ENCODE measurements at regions not wholly inside any gene's neighbourhood (a gene's known extent, or its start where the extent isn't known, plus 50 kb on each side); places are given as distances from the start of the nearest gene placed in this dataset.

DNA sequence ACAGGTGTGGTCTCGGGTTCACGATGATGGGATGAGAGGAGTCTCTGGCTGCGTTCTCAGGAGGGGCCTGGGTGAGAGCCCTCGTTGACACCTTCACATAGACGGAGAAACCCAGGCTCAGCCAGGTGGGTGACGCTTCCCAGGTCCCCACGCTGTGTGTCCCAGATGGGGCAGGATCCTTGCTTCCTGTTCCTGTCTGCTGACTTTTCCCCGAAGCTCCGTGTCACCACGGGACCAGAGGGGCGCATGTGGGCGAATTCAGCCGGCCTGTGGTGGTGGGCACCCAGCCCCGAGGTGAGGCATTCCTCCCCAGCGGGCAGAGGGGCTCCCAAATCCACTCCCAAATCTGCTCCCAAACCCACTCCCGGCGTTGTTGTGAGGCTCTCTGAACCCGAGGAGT, 732.8 kb downstream of the BRD1 start:
- DNase-seq, result no peak

DNA sequence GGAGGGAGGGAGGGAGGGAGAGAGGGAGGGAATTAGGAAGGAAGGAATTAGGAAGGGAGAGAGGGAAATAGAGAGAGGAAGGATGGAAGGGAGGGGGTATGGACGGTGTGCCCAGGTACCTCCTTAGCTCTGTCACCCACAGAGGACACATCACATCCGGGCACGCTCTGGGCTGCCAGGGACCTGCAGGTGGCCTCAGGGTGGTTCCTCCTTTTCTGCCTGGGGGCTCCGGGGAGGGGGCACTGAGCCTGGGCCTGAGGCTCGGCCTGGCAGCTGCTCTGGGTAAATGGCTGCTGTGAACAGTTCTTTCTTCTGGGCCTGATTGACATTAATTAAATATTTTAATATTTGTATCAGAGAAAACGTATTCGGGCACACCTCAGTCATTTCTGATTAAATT, 733.5 kb downstream of the BRD1 start:
- no peak for DNase-seq

DNA sequence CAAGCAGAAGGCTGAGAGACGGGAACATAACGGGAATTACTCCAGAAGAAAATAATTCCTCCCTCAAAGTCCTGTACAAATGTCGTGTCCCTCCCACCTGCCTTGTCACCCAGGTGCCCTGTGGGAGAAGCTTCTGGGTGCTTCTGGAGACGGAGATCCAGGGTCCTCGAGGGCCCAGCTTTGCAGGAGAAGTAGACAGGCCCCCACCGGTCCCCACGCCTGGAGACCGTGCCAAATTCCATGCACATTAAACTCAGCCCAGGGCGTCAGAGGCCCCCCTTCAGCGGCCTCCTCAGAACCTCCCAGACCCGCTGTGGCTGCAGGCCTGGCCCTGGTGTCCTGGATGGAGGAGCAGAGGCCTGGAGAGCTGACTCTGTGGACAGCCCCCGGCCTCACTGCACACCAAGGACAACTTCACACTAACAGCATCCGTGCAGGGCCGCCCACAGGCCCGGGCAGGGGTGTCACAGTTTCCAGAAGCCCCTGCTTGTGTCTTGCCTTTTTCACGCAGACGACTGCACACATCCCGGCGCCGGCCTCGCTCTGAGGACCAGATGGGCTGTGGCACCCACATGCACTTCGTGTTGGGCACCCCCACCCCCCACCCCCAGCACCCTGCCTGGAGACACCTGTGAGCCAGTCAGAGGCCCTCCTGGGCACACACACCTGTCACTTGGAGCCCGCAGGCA, 734.3 kb downstream of the BRD1 start:
- no peak for DNase-seq

DNA sequence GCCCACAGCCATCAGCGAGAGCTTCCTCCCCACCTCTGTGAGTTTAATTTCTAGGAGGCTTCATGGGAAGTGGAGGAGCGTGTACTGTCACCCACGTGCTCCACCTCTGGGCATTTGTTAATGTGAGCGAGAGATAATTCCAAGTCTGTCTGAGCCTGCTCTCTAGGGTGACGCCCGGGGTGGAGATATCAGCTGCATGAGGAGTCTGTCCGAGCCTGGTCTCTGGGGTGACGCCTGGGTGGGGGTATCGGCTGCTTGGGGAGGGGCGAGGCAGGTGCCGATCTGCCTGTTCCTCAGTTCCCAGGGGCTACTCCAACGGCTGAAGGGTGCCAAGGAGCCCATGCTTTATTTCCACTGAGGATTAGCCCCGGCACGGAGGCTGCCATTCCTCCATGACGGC, 735.0 kb downstream of the BRD1 start:
- DNase-seq, result no peak

DNA sequence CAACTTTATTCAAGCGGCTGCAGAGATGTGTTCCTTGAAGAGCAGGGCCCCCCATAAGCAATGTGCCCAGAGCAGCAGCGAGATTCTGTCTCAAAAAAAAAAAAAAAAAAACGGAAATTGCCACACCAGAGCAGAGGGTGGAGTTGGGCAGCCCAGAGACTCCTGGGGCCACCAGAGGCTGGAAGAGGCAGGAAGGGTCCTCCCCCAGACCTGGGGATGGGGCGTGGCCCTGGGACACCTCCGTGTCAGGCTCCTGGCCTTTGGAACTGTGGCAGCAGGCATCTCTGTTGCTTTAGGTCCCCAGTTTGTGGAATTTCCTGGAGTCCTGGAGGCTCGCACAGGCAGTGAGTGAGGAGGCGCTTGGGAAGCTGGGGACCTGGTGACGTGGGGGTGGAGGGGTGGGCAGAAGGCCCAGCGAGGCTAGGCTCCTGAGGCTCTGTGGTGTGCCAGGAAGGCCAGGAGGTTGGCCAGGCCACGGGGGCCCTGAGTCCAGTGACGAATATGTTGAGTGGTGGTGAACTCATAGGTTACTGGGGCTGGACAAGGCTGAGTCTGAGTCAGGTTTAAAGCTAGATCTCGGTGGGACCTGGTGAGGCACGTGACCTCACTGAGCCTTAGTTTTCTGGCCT, 735.6 kb downstream of the BRD1 start:
- no peak for DNase-seq

DNA sequence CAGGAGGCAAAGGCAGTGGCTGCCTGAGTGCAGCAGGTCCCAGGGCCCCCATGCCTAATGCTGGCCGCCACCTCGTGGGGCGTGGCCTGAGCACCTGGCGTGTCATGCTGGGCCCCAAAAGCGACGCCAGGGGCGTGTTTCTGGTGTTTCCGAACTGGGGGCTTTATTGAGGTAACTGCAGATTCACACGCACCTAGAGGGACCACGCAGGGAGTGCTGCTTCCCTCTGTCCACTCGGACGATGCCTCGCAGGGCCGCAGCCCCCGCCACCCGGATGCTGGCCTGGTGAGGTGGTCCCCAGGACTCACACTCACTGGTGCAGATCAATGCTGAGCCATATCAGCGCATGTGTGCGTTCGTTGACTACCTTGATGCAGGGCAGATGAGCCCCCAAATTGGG, 736.2 kb downstream of the BRD1 start:
- DNase-seq, result no peak

DNA sequence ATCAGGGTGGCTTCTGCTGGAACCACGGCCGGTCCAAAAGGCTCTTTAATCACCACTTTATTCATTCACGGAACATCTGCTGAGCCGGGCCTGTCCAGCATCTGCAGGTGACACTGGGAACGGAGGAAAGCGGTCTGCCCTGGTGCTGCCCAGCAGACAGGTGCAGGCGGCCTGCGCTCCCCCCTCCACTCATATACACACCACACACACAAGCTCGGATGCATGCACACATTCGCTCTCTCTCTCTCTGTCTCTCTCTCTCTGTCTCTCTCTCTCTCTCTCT, 736.9 kb downstream of the BRD1 start:
- no peak for DNase-seq

DNA sequence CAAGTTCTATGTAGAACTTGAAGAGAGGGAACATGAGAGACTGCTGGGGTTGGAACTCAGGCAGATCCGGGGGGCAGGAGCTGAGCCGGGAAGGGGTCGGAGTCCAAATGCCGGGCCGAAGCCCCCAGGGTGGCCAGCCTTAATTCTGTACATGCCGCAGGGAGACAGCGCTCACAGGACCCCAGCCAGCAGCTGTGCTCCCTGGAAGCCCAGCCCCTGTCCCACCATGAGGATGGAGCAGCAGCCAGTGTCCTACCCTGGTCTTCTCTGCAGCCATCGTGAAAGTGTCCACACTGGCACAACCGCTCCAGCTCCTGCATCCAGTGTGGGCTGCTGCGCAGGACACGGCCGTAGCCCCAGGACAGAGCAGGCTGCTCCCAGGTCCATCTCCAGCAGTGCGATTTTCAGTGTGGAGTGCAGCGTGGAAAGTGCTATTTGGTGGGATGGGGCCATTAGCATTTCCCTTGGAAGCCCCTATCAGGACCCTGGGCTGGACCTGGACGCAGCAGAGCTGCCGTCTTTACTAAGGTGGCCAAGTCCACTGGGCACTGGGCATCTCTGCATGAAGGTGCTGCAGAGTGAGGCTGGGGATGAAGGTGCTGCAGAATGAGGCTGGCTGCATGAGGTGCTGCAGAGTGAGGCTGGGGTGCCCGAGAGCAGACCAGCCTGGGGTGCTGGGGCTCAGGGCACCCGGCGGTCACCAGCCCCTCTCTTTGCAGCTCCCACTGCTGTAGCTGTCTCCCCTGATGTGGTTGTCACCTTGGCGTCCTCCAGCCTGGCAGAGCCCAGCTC, 737.4 kb downstream of the BRD1 start:
- no peak for DNase-seq

DNA sequence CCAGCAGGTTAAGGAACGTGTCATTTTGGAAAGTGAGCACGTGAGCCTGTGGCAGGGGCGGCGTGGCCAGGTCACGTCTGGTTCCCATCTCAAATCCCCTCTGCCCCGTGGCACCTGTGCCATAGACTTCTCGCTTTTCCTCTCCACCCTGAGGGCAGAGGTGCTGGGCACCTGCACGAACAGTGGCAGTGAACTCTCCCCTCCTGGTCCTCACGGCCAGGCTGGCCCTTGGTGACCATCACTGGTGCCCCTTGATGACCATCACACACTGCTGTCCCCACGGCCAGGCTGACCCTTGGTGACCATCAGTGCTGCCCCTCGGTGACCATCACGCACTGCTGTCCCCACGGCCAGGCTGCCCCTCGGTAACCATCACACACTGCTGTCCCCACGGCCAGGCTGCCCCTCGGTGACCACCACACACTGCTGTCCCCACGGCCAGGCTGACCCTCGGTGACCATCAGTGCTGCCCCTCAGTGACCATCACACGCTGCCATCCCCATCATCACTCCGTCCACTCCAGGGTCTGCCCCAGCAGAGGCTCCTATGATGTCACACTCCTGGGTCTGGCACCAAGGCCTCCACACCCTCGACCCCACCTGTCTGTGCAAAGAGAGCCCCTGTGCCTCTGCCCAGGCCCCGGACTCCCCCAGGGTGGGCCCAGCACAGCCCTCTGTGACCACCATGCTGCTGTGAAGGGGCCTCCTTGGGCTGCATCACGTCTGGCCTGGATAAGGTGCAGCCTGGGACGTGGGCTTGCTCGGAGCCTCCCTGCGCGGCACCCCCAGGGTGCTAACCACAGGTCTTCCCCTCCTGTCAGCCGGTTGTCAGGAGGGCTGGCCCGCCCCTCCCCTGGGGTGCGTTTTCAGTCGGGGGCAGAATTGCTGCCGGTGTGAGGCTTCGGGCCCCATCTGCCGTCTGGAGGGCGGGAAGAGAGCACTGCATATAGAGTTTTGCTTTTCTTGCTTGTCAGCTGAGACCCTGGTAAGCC, 738.6 kb downstream of the BRD1 start:
- no peak for DNase-seq

DNA sequence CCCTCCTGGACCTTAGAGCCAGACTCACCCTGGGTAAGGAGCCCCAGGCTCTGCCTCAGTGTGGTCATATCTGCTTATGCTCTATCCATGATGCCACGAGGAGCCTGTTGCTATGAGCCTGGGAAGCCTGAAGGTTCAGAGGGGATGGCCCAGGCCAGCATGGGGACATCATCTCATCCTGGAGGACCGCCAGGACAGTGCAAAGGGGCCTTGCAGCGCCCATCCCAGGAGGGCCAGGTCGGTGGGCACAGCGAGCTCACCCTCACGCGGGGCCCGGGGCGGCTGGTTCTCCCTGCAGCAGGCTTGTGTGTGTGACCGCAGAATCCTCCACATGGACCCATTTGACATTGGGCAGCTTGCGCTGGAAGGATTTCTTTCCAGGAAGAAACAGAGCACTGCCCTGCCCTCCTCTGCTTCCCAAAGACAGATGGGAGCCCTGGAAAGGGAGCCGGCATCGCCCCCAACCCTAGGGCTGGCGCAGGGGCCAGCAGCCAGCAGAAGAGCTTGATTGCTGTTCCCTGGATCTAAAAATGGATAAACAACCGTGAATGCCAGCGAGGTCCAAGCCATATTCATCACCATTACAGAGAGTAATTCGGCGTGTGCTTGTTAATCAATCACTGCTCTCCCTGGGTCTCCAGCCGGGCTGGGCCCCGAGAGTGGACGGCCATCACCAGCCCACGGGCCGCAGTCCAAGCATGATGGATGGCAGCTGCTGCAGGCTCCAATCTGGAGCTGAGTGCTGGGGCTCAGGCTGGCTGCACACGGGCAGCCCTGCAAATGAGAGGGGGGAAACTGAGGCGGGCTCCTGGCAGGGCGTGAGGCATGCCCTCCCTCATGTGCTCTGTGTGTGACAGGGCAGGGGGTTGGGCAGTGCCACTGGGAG, 739.7 kb downstream of the BRD1 start:
- no peak for DNase-seq

DNA sequence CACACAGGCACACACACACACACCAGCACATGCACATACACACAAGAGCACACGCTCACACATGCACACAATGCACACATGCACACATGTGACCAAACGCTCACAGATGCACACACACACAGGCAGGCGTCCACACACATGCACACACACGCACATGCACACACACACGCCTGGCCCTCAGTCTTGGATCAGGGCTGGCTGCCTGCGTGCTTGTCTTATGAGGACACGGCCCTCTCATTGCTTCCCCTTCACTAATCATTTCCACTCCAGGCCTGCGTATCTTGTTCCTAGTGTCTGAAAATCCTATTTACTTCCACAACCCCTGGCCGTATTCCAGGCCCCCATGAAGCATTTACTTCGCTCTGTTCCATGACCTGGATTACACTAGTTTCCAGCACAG, 740.5 kb downstream of the BRD1 start:
- no peak for DNase-seq

DNA sequence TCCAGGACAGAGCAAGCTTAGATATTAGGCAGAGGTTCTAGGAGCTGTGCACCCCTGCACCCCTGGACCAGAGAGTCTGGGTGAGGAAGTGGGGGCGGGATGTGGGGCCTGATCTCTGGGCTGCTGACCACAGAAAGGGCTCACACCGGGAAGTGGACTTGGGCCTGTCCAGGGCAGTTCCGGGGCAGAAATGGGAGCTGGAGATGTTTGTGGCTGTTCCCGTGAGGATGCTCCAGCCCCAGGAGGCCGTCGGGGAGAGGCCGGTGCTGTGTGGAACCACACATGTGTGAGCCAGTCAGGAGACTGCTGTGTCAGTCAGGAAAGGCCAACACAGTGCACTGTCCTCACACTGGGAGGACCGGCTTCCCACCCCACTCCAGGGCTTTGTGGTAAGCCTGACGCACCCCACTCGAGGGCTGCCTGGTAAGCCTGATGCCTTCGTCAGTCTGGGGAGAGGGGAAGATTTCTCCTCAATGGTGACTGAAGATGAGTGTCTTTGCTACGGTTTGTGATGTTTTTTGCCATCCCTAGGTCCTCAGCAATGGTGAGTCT, 741.0 kb downstream of the BRD1 start:
- no peak for DNase-seq

DNA sequence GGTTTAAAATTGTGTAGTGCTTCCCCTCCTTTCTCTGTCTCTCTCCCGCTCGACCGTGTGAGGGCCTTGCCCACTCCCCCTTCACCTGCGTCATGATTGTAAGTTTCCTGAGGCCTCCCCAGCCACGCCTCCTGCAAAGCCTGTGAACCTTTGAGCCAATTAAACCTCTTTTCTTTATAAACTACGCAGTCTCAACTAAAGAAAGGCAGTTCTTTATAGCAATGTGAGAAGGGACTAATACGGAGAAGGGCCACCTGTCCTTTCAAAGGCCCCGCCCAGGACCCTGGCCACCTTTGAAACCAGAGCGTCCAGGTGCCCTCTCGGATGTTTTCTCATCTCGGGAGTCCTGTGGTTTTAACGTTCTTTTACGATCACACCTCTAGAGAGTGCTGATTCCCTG, 741.5 kb downstream of the BRD1 start:
- DNase-seq, result no peak

DNA sequence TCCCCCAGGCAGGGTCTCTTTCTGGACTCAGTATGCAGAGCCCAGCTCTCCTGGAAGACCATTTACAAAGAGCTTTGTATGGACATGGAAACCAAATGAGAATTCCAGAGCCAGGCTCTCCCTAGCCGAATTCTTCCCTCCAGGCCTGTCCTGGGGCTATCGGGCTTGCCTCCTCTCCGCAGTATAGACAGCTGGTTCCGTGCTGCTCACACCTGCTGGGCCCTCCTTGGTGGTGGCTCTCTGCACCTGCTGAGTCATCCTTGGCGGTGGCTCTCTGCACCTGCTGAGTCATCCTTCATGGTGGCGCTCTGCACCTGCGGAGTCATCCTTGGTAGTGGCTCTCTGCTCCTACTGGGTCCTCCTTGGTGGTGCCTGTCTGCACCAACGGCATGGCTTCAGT, 743.5 kb downstream of the BRD1 start:
- no peak for DNase-seq

DNA sequence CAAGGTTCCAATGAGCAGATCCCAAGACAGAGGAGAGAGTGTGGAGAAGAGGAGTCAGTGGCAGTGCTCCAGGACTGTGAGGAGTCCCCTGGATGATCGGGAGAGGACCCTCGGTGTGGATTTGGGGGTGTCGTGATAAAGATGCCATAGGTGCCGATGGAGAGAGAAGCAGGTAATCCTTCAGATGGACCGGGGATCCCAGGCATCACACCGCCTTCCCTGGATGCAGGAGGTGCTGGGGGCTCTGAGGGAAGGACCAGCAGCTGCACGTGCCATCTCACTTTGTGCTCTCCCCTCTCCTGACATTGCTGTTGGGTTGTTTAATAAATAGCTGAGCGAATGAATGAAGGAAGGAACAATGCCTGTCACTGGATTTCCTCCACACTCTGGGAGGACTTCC, 744.1 kb downstream of the BRD1 start:
- no peak for DNase-seq

DNA sequence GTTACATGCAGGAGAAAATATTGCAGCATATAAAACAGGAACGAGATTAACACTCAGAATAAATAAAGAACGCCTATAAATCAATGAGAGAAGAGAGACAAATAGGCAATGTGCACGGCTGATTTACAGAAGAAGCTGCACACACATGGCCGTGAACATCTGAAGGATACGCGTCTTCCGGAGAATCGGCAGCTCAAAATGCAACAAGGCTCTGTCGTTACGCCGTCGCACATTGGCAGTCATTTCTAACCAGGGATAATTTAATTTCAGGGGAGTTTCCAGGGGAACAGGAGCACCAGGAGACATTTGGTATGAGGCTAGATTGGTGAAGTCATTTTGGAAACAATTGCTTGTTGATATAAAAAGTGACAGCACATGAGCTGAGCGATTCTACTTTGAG, 745.2 kb downstream of the BRD1 start:
- DNase-seq, result no peak

DNA sequence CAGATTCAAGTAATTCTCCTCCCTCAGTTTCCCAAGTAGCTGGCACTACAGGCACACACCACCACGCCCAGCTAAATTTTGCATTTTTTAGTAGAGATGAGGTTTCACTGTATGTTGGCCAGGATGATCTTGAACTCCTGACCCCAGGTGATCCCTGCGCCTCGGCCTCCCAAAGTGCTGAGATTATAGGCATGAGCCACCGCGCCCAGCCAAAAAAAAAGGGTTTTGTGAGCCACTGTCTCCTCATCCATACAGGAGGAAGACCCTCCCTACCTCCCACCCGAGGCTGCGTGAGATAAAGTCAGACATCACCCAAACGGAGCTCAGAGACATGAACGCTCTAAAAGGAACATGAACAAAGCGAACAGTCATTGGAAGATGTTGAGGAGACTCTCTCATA, 745.7 kb downstream of the BRD1 start:
- DNase-seq, result no peak

DNA sequence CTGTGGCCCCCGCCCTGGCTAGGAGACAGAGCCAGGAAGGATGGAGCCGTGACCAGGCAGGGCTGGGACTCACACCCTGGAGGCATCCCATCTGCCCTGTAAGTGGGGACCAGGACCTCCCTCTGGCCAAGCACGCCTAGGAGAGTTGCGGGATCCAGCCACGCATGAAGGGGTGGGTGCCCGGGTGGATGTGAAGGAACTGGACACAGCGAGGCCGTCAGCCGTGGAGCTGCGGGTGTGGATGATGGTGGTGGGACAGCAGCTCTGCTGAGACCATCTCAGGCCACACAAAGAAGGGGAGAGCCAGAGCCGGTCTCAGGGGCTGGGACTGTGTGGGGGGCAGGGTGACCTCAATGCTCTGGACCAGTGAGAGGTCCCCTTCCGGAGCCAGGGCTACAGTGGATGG, 746.4 kb downstream of the BRD1 start:
- no peak for DNase-seq

DNA sequence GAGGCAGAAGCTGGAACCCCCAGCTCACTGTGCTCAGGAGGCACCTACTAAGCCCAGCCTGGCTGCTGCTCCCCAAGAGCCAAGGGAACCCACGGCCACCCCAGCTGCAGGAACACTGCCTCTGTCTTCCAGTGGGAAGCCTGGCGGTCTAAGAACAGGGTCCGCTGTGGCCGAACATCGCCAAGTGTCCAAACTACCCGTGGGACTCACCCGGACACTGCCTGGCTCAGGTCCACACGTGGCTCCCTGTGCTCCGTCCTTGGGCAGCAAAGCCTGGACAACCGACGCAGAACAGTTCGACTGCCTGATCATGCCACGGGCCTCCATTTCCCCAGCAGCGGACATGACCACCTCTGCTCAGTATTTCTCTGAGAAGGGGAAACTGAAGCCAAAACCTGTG, 747.0 kb downstream of the BRD1 start:
- DNase-seq, result no peak

DNA sequence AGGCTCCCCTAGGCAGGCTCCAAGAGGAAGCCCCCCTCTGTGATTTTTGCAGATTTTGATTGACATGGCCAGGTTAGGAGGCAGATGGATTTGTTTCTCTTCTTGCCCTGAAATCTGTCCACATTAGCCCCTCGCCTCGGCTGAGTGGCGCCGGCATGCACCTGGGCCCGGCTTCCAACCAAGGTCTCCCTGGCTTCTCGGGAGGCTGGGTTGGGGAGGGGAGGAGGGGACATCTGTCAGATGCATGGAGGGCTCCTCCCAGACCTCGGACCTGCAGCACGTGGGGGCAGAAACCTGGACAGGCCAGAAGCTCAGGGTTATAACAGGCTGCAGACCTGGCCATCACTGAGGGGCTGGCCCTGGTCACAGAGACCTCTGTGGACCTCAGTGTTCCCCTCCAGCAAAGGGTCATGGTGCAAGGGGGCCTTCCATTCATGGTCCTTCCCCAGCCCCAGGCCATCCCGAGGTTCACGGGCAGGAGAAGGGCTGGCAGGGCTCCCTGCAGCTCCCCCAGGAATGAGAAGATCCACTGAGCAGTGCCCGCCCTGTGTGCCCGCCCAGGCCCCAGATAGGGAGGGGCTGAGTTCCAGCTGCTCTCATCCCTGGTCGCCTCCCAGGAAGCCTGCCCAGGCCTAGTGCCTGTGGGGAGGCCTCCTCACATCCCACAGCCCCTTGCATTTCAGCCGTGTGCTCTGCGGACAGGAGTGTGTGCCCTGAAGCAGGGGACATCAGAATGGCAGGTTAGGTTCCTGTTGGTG, 747.8 kb downstream of the BRD1 start:
- DNase-seq, result no peak
